Psoas muscle (tissue), 7 donors: ENCODE measurements at regions not wholly inside any gene's neighbourhood (a gene's known extent, or its start where the extent isn't known, plus 50 kb on each side); places are given as distances from the start of the nearest gene placed in this dataset.

ENCODE experiments used
- ATAC-seq, 4 donors: fragments of 200-7000 bp; cut with Tn5 transposase; one replicate each; pipeline ENCODE4 v1.9.1; 2020; ENCODE audit warnings: moderate library complexity in 3 of 4, mild to moderate bottlenecking in 2 of 4
- DNase-seq, 2 donors: peaks; one replicate each; pipeline ENCODE4 v3.0.0-alpha.2; 2020
- H3K27ac ChIP-seq: fragments of 200-600 bp; one replicate; pipeline ENCODE4 v1.8.0; 2022
- H3K27me3 ChIP-seq, 3 donors: fragments of 200-600 bp in 1 of 3; one replicate each; pipeline versions ENCODE4 v1.6.1 to v1.8.0; 2013 to 2022; ENCODE audit warnings: low read length in 2 of 3, mild to moderate bottlenecking in 2 of 3, moderate library complexity in 1 of 3; ENCODE audit not compliant: insufficient read depth in 3 of 3
- H3K36me3 ChIP-seq, 2 donors: fragments of 200-600 bp in 1 of 2; one replicate each; pipeline versions ENCODE4 v1.6.1 to v1.8.0; 2013 to 2022; ENCODE audit warnings: low read depth in 1 of 2, mild to moderate bottlenecking in 1 of 2, moderate library complexity in 1 of 2; ENCODE audit not compliant: insufficient read depth in 1 of 2
- H3K4me1 ChIP-seq: fragments of 200-600 bp; one replicate; pipeline ENCODE4 v1.8.0; 2022
- H3K4me3 ChIP-seq: fragments of 200-600 bp; one replicate; pipeline ENCODE4 v1.8.0; 2022; ENCODE audit warnings: mild to moderate bottlenecking
- H3K9me3 ChIP-seq: fragments of 200-600 bp; one replicate; pipeline ENCODE4 v1.8.0; 2022
- WGBS, 3 donors: extraction: QIAGEN DNeasy Blood & Tissue Kit; methylation state at CpG; one replicate each; pipeline versions ENCODE4 v1.1.6 to v1.1.7; 2013; 5-methylcytosine and 5-hydroxymethylcytosine counted together
- intact Hi-C, 2 donors: fragments of 100-400 bp; cut with DNase I; formaldehyde crosslinking; loops; one replicate each; pipeline versions ENCODE4 v1.11.0 to v1.14.2; 2022
- TF ChIP-seq, protein P1 (sequence below): fragments of 200-600 bp; IDR thresholded peaks from one replicate; pipeline ENCODE4 v1.8.0; 2022; ENCODE audit warnings: antibody characterized with exemption
- donor health status: healthy with polysubstance abuse.
- donor health status: DM: no; HTN: no; CAD: no; lungs with moderate emphysema.
- donor health status: Bipolar disorder and iron deficiency.
- donor health status: healthy.
- donor health status: DM: yes; HTN: yes; CAD: no.
- donor health status: DM: no; HTN: no; CAD: no.
- donor health status: DM: yes; HTN: yes; CAD: no.

GRCh38 chr10:30188101-30188500 lies 128.7 kb upstream of the JCAD start:
- WGBS, 3 donors: 50 to 54% (median 50%) methylated on average over 3 of the region's 3 CpGs
- intact Hi-C loops: loop anchor here in 1 of 2 donors (5.0 kb wide), 1 partner anchor 131 kb away; the partner anchor contains the start of gene JCAD
- TF ChIP-seq, protein P1, sequence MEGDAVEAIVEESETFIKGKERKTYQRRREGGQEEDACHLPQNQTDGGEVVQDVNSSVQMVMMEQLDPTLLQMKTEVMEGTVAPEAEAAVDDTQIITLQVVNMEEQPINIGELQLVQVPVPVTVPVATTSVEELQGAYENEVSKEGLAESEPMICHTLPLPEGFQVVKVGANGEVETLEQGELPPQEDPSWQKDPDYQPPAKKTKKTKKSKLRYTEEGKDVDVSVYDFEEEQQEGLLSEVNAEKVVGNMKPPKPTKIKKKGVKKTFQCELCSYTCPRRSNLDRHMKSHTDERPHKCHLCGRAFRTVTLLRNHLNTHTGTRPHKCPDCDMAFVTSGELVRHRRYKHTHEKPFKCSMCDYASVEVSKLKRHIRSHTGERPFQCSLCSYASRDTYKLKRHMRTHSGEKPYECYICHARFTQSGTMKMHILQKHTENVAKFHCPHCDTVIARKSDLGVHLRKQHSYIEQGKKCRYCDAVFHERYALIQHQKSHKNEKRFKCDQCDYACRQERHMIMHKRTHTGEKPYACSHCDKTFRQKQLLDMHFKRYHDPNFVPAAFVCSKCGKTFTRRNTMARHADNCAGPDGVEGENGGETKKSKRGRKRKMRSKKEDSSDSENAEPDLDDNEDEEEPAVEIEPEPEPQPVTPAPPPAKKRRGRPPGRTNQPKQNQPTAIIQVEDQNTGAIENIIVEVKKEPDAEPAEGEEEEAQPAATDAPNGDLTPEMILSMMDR: no peak

GRCh38 chr10:30187010-30187409 lies 127.6 kb upstream of the JCAD start:
- TF ChIP-seq, protein P1: no peak
- no peaks in the 10 kb centered on the region for H3K4me1 ChIP-seq
- H3K27ac ChIP-seq: peak overlapping the region; percentile 64
- WGBS, 3 donors: 76 to 80% (median 79%) methylated on average over 5 of the region's 5 CpGs
- DNase-seq: no peak
- intact Hi-C loops: loop anchor here in 1 of 2 donors (5.0 kb wide), 1 partner anchor 130 kb away; the partner anchor contains the start of gene JCAD
- peak overlapping the region; percentile 52 for H3K4me3 ChIP-seq
- no peaks in the 10 kb centered on the region for H3K9me3 ChIP-seq
- no peak for ATAC-seq
- H3K27me3 ChIP-seq: peaks cover 0 to 1% (median 0%) of the 10 kb centered on the region in 3 donors
- H3K36me3 ChIP-seq: no peaks in the 10 kb centered on the region

More at GRCh38 chr10:30188101-30188500, 128.7 kb upstream of the JCAD start:
- no peaks in the 10 kb centered on the region for H3K4me1 ChIP-seq
- ATAC-seq (peak in 2 of 4 donors; percentile 42 to 49), DNase-seq (no peak)
- H3K36me3 ChIP-seq: no peaks in the 10 kb centered on the region
- peak overlapping the region; percentile 55 for H3K27ac ChIP-seq
- H3K27me3 ChIP-seq: no peaks in the 10 kb centered on the region
- peak overlapping the region; percentile 39 for H3K4me3 ChIP-seq
- no peaks in the 10 kb centered on the region for H3K9me3 ChIP-seq

GRCh38 chr10:30186371-30186875 lies 127.0 kb upstream of the JCAD start:
- H3K36me3 ChIP-seq: no peaks in the 10 kb centered on the region
- DNase-seq: no peak
- 26 to 40% (median 30%) methylated on average over 10 of the region's 10 CpGs for WGBS, 3 donors
- H3K4me3 ChIP-seq: peak overlapping the region; percentile 52
- no peaks in the 10 kb centered on the region for H3K9me3 ChIP-seq
- H3K27ac ChIP-seq: peak overlapping the region; percentile 64
- H3K27me3 ChIP-seq: peaks cover 0 to 4% (median 0%) of the 10 kb centered on the region in 3 donors
- TF ChIP-seq, protein P1: no peak
- ATAC-seq: peak; percentile 19 to 69 (median 54)
- H3K4me1 ChIP-seq: no peaks in the 10 kb centered on the region
- intact Hi-C loops: loop anchor here in 1 of 2 donors (5.0 kb wide), 1 partner anchor 129 kb away; the partner anchor contains the start of gene JCAD

- TF ChIP-seq, protein P1: no peak
- Histone ChIP-seq H3K27ac (no peak overlapping the region), H3K27me3 (peaks cover 0 to 4% (median 0%) of the 10 kb centered on the region in 3 donors), H3K36me3 (no peaks in the 10 kb centered on the region), H3K4me1 (no peaks in the 10 kb centered on the region), H3K4me3 (peak overlapping the region; percentile 52), H3K9me3 (no peaks in the 10 kb centered on the region)
- 74 to 80% (median 78%) methylated on average over 3 of the region's 3 CpGs for WGBS, 3 donors
- DNase-seq: no peak
- intact Hi-C loops: loop anchor here in 1 of 2 donors (5.0 kb wide), 1 partner anchor 129 kb away; the partner anchor contains the start of gene JCAD
- ATAC-seq: peak in 2 of 4 donors; percentile 23 to 46
Observed at GRCh38 chr10:30185916-30186315, 126.5 kb upstream of the JCAD start.
